Jurkat, Clone E6-1 (cell line): ENCODE measurements at regions not wholly inside any gene's neighbourhood (a gene's known extent, or its start where the extent isn't known, plus 50 kb on each side); places are given as distances from the start of the nearest gene placed in this dataset.

Experiments
- DNase-seq: peaks from one replicate; pipeline ENCODE4 v3.0.0-alpha.2; 2011; ENCODE audit warnings: low read depth, low spot score
- H3K4me3 ChIP-seq: 2 replicates; pipeline ENCODE4 v1.5.1; 2011; ENCODE audit warnings: mild to moderate bottlenecking, low read length, control low read depth, moderate library complexity

DNA sequence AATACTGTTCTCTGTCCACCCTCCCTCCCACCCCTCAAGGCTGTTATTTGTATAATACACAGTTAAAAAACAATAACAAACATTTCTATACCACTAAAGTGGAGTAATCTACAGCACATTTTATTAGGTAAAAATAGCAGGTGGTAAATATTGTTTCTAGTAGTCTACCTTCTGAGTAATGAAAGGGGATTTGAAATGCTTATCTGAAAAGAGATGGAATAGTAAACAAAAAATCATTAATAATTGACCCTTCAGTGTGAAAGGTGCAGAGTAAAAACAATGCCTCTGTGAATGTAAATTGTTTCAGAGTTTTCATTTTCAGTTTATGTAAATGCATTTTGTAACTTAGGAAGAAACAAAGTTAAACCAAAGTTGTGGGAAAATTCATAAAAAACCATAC lies 321.2 kb downstream of the SLC16A7 start:
- DNase-seq: no peak
- no peak overlapping the region for H3K4me3 ChIP-seq

DNA sequence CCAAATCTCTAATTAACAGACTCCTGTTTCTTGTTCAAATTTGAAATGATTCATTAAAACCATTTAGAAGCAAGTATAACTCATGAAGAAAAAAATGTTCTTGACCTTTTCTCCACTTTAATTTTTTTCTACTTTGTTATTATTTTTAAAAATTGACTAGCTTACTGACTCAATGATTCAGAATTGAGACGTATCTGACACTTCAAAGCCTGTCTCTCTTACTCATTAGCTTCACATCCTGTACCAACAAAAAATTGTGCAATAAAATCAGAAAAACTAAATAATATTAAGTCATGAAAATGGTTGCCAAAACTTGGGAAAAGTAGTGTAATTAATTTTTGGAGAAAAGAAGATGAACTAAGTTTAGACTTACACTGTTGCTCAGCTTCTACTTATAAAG lies 331.2 kb downstream of the SLC16A7 start:
- no peak overlapping the region for H3K4me3 ChIP-seq
- no peak for DNase-seq

- no peak overlapping the region for H3K4me3 ChIP-seq
- DNase-seq: no peak
These were observed 332.6 kb downstream of the SLC16A7 start for GRCh38 chr12:59928416-59928815.

DNA sequence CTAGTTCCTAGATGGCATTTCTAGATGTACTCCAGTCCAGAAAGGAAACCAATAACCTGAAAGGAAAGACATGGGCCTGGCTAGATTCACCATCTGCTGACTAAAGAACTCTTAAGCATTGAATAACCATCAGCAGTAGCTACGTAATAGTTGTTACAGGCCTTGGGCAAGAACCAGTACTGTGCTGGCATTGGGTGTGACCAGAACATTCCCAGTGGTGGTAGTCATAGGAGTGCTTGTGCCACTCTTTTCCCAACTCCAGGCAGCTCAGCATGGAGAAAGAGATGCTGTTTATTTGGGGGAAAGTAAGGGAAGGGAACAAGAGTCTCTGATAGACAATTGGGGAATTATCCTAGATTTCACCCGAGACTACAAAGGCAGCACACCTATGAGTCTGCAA lies 333.3 kb downstream of the SLC16A7 start:
- no peak overlapping the region for H3K4me3 ChIP-seq
- no peak for DNase-seq

DNA sequence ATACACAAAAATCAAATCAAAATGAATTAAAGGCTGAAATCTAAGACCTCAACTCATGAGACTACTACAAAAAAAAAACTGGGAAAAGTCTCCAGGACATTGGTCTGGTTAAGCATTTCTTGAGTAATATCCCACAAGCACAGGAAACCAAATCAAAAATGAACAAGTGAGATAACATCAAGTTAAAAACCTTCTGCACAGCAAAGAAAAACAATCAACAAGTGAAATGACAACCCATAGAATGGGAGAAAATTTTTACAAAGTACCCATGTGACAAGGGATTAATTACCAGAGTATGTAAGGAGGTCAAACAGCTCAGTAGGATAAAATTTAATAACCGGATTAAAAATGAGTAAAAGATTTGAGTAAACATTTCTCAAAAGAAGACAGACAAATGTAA lies 338.7 kb downstream of the SLC16A7 start:
- H3K4me3 ChIP-seq: no peak overlapping the region
- no peak for DNase-seq

DNA sequence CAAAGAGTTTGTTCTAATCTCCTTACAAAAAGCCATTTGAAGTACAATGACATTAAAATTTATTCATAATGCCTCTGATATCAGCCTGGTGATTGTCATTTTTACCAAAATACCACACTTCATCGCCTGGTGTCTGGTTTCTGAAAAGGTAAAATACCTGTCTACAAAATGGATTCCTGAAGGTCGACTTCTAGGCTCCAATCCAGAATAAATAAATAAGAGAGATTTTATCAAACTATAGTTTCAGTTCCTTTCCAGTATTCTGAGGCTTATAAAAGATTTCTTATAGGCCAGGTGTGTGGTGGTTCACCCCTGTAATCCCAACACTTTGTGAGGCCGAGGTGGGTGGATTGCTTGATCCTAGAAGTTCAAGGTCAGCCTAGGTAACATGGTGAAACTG lies 340.7 kb downstream of the SLC16A7 start:
- DNase-seq: no peak
- H3K4me3 ChIP-seq: no peak overlapping the region

DNA sequence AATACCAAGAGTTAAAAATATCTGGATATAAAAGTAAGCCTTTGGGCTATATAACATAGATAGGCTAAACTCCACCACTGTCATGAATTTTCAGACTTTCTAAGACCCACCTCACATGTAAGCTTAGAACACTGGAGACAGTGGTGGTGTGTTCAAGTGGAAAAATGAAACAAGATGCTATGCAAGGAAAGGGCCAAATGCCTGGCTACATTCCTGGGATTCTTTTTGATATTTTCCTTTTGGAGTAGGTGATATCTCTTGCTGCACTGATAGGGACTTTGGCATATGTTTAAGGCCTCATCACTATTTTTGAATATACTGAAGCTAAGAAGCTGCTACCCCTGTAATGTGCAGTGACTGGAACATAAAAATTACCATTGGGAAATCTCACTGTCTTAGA lies 341.3 kb downstream of the SLC16A7 start:
- no peak overlapping the region for H3K4me3 ChIP-seq
- no peak for DNase-seq

DNA sequence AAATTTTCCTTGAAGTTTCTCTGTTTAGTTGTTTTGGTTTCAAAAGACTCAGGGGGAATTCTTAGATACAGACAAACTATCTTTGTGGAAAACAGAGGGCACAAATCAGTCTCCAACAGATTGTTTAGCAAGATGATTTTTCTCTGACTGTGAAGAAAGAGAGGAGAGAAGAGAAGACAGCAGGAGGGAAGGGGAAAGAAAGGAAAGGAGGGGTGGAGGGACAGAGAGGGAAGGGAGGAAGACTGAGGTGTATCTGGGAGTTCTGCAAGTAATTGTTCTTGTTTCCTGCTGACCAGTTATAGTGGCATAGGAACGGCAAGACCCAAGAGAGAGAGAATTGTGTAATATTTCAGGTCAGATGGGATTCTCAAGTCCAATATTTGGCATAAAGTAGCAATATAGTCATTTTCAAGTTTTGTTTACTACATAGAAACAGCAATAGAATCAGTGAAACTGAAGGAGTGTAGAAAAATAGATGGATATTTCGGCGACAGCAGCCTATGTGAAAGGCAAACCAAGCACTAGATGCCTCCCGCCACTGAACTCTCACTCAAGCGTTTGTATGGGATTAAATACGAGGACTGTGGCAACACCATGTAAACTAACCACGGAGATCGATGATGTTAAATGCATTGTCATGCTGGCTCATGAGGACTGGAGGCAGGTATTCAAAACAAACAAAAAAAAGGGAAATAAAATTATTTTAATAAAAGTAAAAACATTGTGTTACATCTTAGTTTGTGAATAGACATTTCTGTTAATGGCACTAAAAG lies 342.5 kb downstream of the SLC16A7 start:
- no peak for DNase-seq
- no peak overlapping the region for H3K4me3 ChIP-seq

GRCh38 chr12:59940631-59941342 lies 345.0 kb downstream of the SLC16A7 start:
- no peak for DNase-seq
- H3K4me3 ChIP-seq: no peak overlapping the region

DNA sequence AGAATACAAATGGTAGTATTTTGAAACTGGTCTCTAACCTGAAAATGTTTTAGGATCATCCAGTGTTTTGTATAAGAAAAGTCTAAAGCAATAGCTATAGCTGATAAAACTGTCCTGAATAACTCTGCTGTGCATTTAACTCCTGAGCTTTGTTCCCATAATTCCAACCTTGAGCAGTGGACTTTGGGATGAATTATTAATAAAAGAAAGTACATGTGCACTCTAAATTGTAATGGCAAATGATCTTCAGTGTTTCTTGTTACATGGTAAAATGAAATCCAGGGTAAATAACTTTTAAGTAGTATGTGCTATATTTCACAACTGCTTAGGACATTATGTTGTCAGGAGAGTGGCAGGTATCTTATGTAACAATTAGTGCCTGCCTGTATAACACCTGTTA lies 345.6 kb downstream of the SLC16A7 start:
- no peak overlapping the region for H3K4me3 ChIP-seq
- no peak for DNase-seq

- no peak overlapping the region for H3K4me3 ChIP-seq
- DNase-seq: no peak
These were observed 348.3 kb downstream of the SLC16A7 start for GRCh38 chr12:59944177-59944576.

GRCh38 chr12:59946635-59947034 lies 350.8 kb downstream of the SLC16A7 start:
- H3K4me3 ChIP-seq: no peak overlapping the region
- no peak for DNase-seq

- no peak overlapping the region for H3K4me3 ChIP-seq
- DNase-seq: no peak
These were observed 367.7 kb downstream of the SLC16A7 start for GRCh38 chr12:59963546-59963945.

- DNase-seq: no peak
- no peak overlapping the region for H3K4me3 ChIP-seq
These were observed 377.1 kb downstream of the SLC16A7 start for GRCh38 chr12:59972905-59973304.

DNA sequence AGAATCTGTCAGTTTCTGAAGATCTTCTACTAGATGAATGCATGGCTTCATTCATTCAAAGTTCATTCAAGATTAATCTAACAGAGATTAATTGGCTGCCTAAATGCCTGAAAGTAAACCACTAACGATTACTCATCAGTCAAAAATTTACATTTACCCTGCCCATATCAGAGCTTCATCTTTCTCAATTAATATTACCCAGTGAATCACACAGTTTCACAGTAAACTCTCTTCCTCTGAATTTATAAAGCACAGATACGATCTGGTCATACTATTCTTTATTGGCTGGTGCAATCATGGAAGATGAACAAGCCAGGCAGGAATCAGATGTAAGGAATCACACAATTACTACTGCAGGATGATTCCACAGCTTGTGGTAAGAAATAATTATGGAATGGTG lies 377.7 kb downstream of the SLC16A7 start:
- H3K4me3 ChIP-seq: no peak overlapping the region
- no peak for DNase-seq

GRCh38 chr12:59977779-59978178 lies 381.9 kb downstream of the SLC16A7 start:
- no peak overlapping the region for H3K4me3 ChIP-seq
- DNase-seq: no peak

DNA sequence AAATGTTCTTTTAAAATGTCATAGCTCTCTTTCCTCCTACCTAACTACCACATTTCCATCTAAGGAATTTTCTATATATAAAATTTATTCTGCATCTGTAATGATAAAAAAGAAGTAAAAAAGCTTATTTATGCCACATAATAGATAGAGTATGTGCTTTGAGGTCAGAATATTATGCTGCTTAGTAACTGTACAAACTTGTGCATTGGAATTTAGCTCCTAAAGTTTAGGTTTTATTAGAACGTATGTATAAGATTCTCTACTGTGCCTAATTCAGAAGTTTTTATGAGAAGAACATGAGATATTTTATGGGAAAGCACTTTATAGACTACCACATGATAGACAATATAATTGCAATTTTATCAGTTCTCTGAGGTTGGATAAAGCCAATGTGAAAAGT lies 384.6 kb downstream of the SLC16A7 start:
- no peak for DNase-seq
- no peak overlapping the region for H3K4me3 ChIP-seq

GRCh38 chr12:59999291-59999690 lies 403.5 kb downstream of the SLC16A7 start:
- no peak for DNase-seq
- no peak overlapping the region for H3K4me3 ChIP-seq

DNA sequence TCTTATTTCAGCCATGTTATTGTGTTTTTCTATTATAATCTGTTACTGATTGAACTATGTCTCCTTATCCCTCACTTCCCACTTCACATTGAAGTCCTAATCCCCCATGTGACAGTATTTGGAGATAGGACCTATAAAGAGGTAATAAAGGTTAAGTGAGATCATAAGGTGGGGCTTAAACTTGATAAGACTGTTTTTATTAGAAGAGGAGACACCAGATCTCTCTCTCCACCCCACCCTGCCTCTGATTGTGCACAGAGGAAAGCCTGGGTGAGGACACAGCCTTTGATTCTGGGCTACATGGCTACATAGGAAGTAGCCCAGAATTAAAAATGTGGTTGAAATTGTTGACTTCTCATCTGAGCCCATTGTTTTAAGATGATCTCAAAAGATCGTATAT lies 414.7 kb downstream of the SLC16A7 start:
- DNase-seq: no peak
- H3K4me3 ChIP-seq: no peak overlapping the region

DNA sequence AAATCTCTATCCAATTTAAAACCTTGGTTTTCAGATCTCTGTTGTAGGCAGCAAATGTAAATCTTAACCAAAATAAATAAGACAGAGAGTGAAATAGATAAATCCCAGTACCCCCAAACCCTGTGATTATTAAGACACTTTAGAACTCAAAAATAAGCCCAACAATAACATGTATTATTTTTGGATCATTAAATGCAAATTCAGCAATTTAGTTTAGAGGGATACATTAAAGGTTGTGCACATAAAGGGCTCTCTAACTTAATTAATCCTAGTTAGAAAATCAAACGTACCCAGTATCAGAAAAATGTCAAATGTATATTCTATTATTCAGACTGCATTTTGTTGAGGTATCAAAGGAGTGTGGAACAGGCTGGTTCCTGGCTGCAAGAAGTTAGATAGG lies 416.8 kb downstream of the SLC16A7 start:
- no peak for DNase-seq
- no peak overlapping the region for H3K4me3 ChIP-seq

- no peak for DNase-seq
- no peak overlapping the region for H3K4me3 ChIP-seq
These were observed 418.6 kb downstream of the SLC16A7 start for GRCh38 chr12:60014436-60014835.
